ENCODE measurements at regions not wholly inside any gene's neighbourhood (a gene's known extent, or its start where the extent isn't known, plus 50 kb on each side); places are given as distances from the start of the nearest gene placed in this dataset.

- H3K27ac ChIP-seq (ENCODE audit: low read depth): no peak overlapping the region
- no peak overlapping the region for H3K4me2 ChIP-seq
- Mint-ChIP-seq H3K27ac (no peak overlapping the region), H3K4me3 (no peak overlapping the region), H3K27me3 (ENCODE audit: insufficient read depth, low read depth, poor library complexity) (peaks cover 2% of the 10 kb centered on the region), H3K4me1 (0 out of 3 replicates have a peak, but pooled peaks cover 3% of the 10 kb centered on the region), H3K36me3 (ENCODE audit: low read depth) (peaks cover 22% of the 10 kb centered on the region), H3K9me3 (peaks cover 25% of the 10 kb centered on the region)
- TF ChIP-seq, protein P1, sequence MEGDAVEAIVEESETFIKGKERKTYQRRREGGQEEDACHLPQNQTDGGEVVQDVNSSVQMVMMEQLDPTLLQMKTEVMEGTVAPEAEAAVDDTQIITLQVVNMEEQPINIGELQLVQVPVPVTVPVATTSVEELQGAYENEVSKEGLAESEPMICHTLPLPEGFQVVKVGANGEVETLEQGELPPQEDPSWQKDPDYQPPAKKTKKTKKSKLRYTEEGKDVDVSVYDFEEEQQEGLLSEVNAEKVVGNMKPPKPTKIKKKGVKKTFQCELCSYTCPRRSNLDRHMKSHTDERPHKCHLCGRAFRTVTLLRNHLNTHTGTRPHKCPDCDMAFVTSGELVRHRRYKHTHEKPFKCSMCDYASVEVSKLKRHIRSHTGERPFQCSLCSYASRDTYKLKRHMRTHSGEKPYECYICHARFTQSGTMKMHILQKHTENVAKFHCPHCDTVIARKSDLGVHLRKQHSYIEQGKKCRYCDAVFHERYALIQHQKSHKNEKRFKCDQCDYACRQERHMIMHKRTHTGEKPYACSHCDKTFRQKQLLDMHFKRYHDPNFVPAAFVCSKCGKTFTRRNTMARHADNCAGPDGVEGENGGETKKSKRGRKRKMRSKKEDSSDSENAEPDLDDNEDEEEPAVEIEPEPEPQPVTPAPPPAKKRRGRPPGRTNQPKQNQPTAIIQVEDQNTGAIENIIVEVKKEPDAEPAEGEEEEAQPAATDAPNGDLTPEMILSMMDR (conservative IDR thresholded peaks at IDR 0.05; ENCODE audit: low read depth in 2 of 2): no peak
- TF ChIP-seq, protein P2, sequence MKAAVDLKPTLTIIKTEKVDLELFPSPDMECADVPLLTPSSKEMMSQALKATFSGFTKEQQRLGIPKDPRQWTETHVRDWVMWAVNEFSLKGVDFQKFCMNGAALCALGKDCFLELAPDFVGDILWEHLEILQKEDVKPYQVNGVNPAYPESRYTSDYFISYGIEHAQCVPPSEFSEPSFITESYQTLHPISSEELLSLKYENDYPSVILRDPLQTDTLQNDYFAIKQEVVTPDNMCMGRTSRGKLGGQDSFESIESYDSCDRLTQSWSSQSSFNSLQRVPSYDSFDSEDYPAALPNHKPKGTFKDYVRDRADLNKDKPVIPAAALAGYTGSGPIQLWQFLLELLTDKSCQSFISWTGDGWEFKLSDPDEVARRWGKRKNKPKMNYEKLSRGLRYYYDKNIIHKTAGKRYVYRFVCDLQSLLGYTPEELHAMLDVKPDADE (IDR thresholded peaks at IDR 0.05): no peak
- TF ChIP-seq EZH2phosphoT487 (IDR thresholded peaks at IDR 0.05; ENCODE audit: unreplicated experiment): no peak
- TF ChIP-seq EZH2 (IDR thresholded peaks at IDR 0.05; ENCODE audit: low read depth, unreplicated experiment): no peak
- TF ChIP-seq, protein P3, sequence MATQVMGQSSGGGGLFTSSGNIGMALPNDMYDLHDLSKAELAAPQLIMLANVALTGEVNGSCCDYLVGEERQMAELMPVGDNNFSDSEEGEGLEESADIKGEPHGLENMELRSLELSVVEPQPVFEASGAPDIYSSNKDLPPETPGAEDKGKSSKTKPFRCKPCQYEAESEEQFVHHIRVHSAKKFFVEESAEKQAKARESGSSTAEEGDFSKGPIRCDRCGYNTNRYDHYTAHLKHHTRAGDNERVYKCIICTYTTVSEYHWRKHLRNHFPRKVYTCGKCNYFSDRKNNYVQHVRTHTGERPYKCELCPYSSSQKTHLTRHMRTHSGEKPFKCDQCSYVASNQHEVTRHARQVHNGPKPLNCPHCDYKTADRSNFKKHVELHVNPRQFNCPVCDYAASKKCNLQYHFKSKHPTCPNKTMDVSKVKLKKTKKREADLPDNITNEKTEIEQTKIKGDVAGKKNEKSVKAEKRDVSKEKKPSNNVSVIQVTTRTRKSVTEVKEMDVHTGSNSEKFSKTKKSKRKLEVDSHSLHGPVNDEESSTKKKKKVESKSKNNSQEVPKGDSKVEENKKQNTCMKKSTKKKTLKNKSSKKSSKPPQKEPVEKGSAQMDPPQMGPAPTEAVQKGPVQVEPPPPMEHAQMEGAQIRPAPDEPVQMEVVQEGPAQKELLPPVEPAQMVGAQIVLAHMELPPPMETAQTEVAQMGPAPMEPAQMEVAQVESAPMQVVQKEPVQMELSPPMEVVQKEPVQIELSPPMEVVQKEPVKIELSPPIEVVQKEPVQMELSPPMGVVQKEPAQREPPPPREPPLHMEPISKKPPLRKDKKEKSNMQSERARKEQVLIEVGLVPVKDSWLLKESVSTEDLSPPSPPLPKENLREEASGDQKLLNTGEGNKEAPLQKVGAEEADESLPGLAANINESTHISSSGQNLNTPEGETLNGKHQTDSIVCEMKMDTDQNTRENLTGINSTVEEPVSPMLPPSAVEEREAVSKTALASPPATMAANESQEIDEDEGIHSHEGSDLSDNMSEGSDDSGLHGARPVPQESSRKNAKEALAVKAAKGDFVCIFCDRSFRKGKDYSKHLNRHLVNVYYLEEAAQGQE (IDR thresholded peaks at IDR 0.05; ENCODE audit: unreplicated experiment): no peak
- TF ChIP-seq CREB1 (CRISPR knock-in tag; IDR thresholded peaks at IDR 0.05; ENCODE audit: low read depth): no peak
- TF ChIP-seq ZNF114 (CRISPR knock-in tag; IDR thresholded peaks at IDR 0.05): no peak
- TF ChIP-seq ZNF331 (CRISPR knock-in tag; IDR thresholded peaks at IDR 0.05; ENCODE audit: low read depth): no peak
- no peak for TF ChIP-seq JUNB (IDR thresholded peaks at IDR 0.05; ENCODE audit: unreplicated experiment)
- no peak for TF ChIP-seq NANOG (IDR thresholded peaks at IDR 0.05; ENCODE audit: borderline replicate concordance)
- TF ChIP-seq POLR2AphosphoS5 (IDR thresholded peaks at IDR 0.05; ENCODE audit: low read depth): no peak
- no peak for TF ChIP-seq STAT1 (IDR thresholded peaks at IDR 0.05; ENCODE audit: unreplicated experiment)
- TF ChIP-seq ZNF462 (CRISPR knock-in tag; IDR thresholded peaks at IDR 0.05): no peak
- H3K4me1 ChIP-seq (ENCODE audit: insufficient read depth): no peaks in the 10 kb centered on the region
- H2AFZ ChIP-seq: no peak overlapping the region
- H3F3A ChIP-seq (replicated peaks; ENCODE audit: low read depth): no peaks in the 10 kb centered on the region
- no peak for DNase-seq (ENCODE audit: low spot score)
- no peaks in the 10 kb centered on the region for H3K27me3 ChIP-seq (ENCODE audit: insufficient read depth)
- H3K79me2 ChIP-seq (replicated peaks; ENCODE audit: insufficient read depth): no peaks in the 10 kb centered on the region
- peaks cover 13% of the 10 kb centered on the region for H3K9me2 ChIP-seq (ENCODE audit: insufficient read depth)
- no peak overlapping the region for H3K4me3 ChIP-seq
- no peaks in the 10 kb centered on the region for H4K20me1 ChIP-seq (replicated peaks; ENCODE audit: insufficient read depth)
- H3K36me3 ChIP-seq (ENCODE audit: insufficient read depth): 0 out of 2 replicates have a peak, but pooled peaks cover 3% of the 10 kb centered on the region
- no peak for ATAC-seq
Observed at GRCh38 chr4:62523256-62523655, 1323.1 kb downstream of the ADGRL3 start.
